ENCODE measurements at regions not wholly inside any gene's neighbourhood (a gene's known extent, or its start where the extent isn't known, plus 50 kb on each side); places are given as distances from the start of the nearest gene placed in this dataset.

DNA sequence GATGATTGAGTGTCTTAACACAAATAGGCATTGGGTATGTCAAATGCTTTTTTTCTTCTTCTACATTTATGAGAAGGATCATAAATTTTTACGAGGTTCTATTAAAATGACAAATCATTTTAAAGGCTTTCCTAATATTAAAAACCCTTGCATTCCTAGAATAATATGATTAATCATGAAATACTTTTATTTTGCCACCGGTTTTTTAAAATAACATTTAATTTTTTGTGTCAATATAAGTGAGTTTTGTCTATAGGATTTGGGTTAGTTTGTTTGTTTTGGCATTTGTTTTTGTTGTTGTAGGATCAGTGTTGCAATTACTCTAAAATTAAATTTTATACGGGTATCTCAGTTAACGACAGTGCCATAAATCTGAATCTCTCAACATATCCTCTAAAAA is 169.7 kb upstream of the STK26 start:
- DNase-seq, result no peak
- Histone ChIP-seq H2BK12ac (ENCODE audit: low read length in 2 of 2) (no peak overlapping the region), H3K79me1 (replicated peaks; ENCODE audit: low read length, poor library complexity, severe bottlenecking) (no peaks in the 10 kb centered on the region), H2BK15ac (ENCODE audit: low read depth, poor library complexity, severe bottlenecking) (no peak overlapping the region), H3K23ac (ENCODE audit: low read length in 2 of 2) (no peak overlapping the region), H3K27me3 (ENCODE audit: control insufficient read depth in 1 of 2, insufficient read depth in 1 of 2, low read length in 2 of 2) (peaks cover 0 to 52% of the 10 kb centered on the region in 2 experiments), H2AFZ (ENCODE audit: low read depth, low read length) (no peak overlapping the region), H3K4me1 (ENCODE audit: control insufficient read depth, insufficient read depth, low read depth, low read length) (no peaks in the 10 kb centered on the region), H3K9me3 (ENCODE audit: control insufficient read depth, low read length) (no peaks in the 10 kb centered on the region), H2BK5ac (ENCODE audit: low read depth, low read length, poor library complexity, severe bottlenecking) (no peak overlapping the region), H3K27ac (ENCODE audit: low read length, poor library complexity, severe bottlenecking) (no peak overlapping the region), H3K36me3 (ENCODE audit: control insufficient read depth in 1 of 2, insufficient read depth in 2 of 2, low read depth in 1 of 2, low read length in 2 of 2) (no peaks in the 10 kb centered on the region), H3K4me2 (ENCODE audit: low read length, poor library complexity, severe bottlenecking) (no peak overlapping the region), H3K4me3 (ENCODE audit: insufficient read depth in 1 of 2, low read depth in 1 of 2, low read length in 2 of 2) (no peak overlapping the region), H3K4ac (ENCODE audit: low read depth in 1 of 2, low read length in 2 of 2) (no peak overlapping the region), H2BK120ac (ENCODE audit: low read depth, low read length) (no peak overlapping the region), H3K14ac (ENCODE audit: low read length in 2 of 2) (no peak overlapping the region), H3K9ac (ENCODE audit: low read length) (no peak overlapping the region), H2AK5ac (ENCODE audit: low read length, severe bottlenecking) (no peak overlapping the region), H3K18ac (ENCODE audit: low read depth in 1 of 2, low read length in 2 of 2) (no peak overlapping the region), H4K91ac (ENCODE audit: low read length) (no peak overlapping the region), H4K8ac (ENCODE audit: low read length) (no peak overlapping the region)
- WGBS, result 80% methylated on average over 2 of the region's 4 CpGs

GRCh38 chrX:131854581-131854980 is 168.5 kb upstream of the STK26 start:
- Histone ChIP-seq H3K4ac (ENCODE audit: low read depth in 1 of 2, low read length in 2 of 2) (no peak overlapping the region), H4K8ac (ENCODE audit: low read length) (no peak overlapping the region), H3K4me3 (ENCODE audit: insufficient read depth in 1 of 2, low read depth in 1 of 2, low read length in 2 of 2) (no peak overlapping the region), H2BK120ac (ENCODE audit: low read depth, low read length) (no peak overlapping the region), H3K27ac (ENCODE audit: low read length, poor library complexity, severe bottlenecking) (no peak overlapping the region), H3K23ac (ENCODE audit: low read length in 2 of 2) (no peak overlapping the region), H3K4me1 (ENCODE audit: control insufficient read depth, insufficient read depth, low read depth, low read length) (no peaks in the 10 kb centered on the region), H4K91ac (ENCODE audit: low read length) (no peak overlapping the region), H3K14ac (ENCODE audit: low read length in 2 of 2) (no peak overlapping the region), H3K9ac (ENCODE audit: low read length) (no peak overlapping the region), H3K9me3 (ENCODE audit: control insufficient read depth, low read length) (no peaks in the 10 kb centered on the region), H3K36me3 (ENCODE audit: control insufficient read depth in 1 of 2, insufficient read depth in 2 of 2, low read depth in 1 of 2, low read length in 2 of 2) (no peaks in the 10 kb centered on the region), H2BK15ac (ENCODE audit: low read depth, poor library complexity, severe bottlenecking) (no peak overlapping the region), H2BK5ac (ENCODE audit: low read depth, low read length, poor library complexity, severe bottlenecking) (no peak overlapping the region), H3K79me1 (replicated peaks; ENCODE audit: low read length, poor library complexity, severe bottlenecking) (no peaks in the 10 kb centered on the region), H2BK12ac (ENCODE audit: low read length in 2 of 2) (no peak overlapping the region), H2AFZ (ENCODE audit: low read depth, low read length) (no peak overlapping the region), H2AK5ac (ENCODE audit: low read length, severe bottlenecking) (no peak overlapping the region), H3K4me2 (ENCODE audit: low read length, poor library complexity, severe bottlenecking) (no peak overlapping the region), H3K27me3 (ENCODE audit: control insufficient read depth in 1 of 2, insufficient read depth in 1 of 2, low read length in 2 of 2) (peaks cover 0 to 52% of the 10 kb centered on the region in 2 experiments), H3K18ac (ENCODE audit: low read depth in 1 of 2, low read length in 2 of 2) (no peak overlapping the region)
- peak; percentile 29 for DNase-seq

- 91% methylated on average over 6 of the region's 6 CpGs for WGBS
- H2BK120ac ChIP-seq (ENCODE audit: low read depth, low read length), result no peak overlapping the region
- H2AFZ ChIP-seq (ENCODE audit: low read depth, low read length), result no peak overlapping the region
- no peak overlapping the region for H2BK15ac ChIP-seq (ENCODE audit: low read depth, poor library complexity, severe bottlenecking)
- H3K4me1 ChIP-seq (ENCODE audit: control insufficient read depth, insufficient read depth, low read depth, low read length), result no peaks in the 10 kb centered on the region
- peaks cover 11% of the 10 kb centered on the region for H3K9me3 ChIP-seq (ENCODE audit: control insufficient read depth, low read length)
- no peak overlapping the region for H2BK12ac ChIP-seq (ENCODE audit: low read length in 2 of 2)
- H2BK5ac ChIP-seq (ENCODE audit: low read depth, low read length, poor library complexity, severe bottlenecking), result no peak overlapping the region
- no peak overlapping the region for H3K4me2 ChIP-seq (ENCODE audit: low read length, poor library complexity, severe bottlenecking)
- no peak overlapping the region for H4K91ac ChIP-seq (ENCODE audit: low read length)
- no peaks in the 10 kb centered on the region for H3K36me3 ChIP-seq (ENCODE audit: control insufficient read depth in 1 of 2, insufficient read depth in 2 of 2, low read depth in 1 of 2, low read length in 2 of 2)
- no peak overlapping the region for H3K23ac ChIP-seq (ENCODE audit: low read length in 2 of 2)
- H3K9ac ChIP-seq (ENCODE audit: low read length), result no peak overlapping the region
- no peak overlapping the region for H3K4ac ChIP-seq (ENCODE audit: low read depth in 1 of 2, low read length in 2 of 2)
- no peak overlapping the region for H4K8ac ChIP-seq (ENCODE audit: low read length)
- peaks cover 0 to 48% of the 10 kb centered on the region in 2 experiments for H3K27me3 ChIP-seq (ENCODE audit: control insufficient read depth in 1 of 2, insufficient read depth in 1 of 2, low read length in 2 of 2)
- H3K27ac ChIP-seq (ENCODE audit: low read length, poor library complexity, severe bottlenecking), result no peak overlapping the region
- H3K79me1 ChIP-seq (replicated peaks; ENCODE audit: low read length, poor library complexity, severe bottlenecking), result no peaks in the 10 kb centered on the region
- H3K14ac ChIP-seq (ENCODE audit: low read length in 2 of 2), result no peak overlapping the region
- H3K18ac ChIP-seq (ENCODE audit: low read depth in 1 of 2, low read length in 2 of 2), result peak overlapping the region in 1 of 2 experiments; percentile 34
- DNase-seq, result peak; percentile 5
- H3K4me3 ChIP-seq (ENCODE audit: insufficient read depth in 1 of 2, low read depth in 1 of 2, low read length in 2 of 2), result no peak overlapping the region
- H2AK5ac ChIP-seq (ENCODE audit: low read length, severe bottlenecking), result no peak overlapping the region
Measured at GRCh38 chrX:131861088-131861787, 161.9 kb upstream of the STK26 start.

GRCh38 chrX:131862321-131862720 is 160.8 kb upstream of the STK26 start:
- no peak overlapping the region for H2AFZ ChIP-seq (ENCODE audit: low read depth, low read length)
- DNase-seq, result no peak
- WGBS, result no CpG with 5 or more reads among the region's 3 CpGs
- H4K8ac ChIP-seq (ENCODE audit: low read length), result no peak overlapping the region
- H3K9me3 ChIP-seq (ENCODE audit: control insufficient read depth, low read length), result peaks cover 11% of the 10 kb centered on the region
- no peak overlapping the region for H3K23ac ChIP-seq (ENCODE audit: low read length in 2 of 2)
- no peak overlapping the region for H4K91ac ChIP-seq (ENCODE audit: low read length)
- H3K36me3 ChIP-seq (ENCODE audit: control insufficient read depth in 1 of 2, insufficient read depth in 2 of 2, low read depth in 1 of 2, low read length in 2 of 2), result no peaks in the 10 kb centered on the region
- no peak overlapping the region for H2BK120ac ChIP-seq (ENCODE audit: low read depth, low read length)
- H2BK15ac ChIP-seq (ENCODE audit: low read depth, poor library complexity, severe bottlenecking), result no peak overlapping the region
- H3K27ac ChIP-seq (ENCODE audit: low read length, poor library complexity, severe bottlenecking), result no peak overlapping the region
- no peak overlapping the region for H3K14ac ChIP-seq (ENCODE audit: low read length in 2 of 2)
- H3K79me1 ChIP-seq (replicated peaks; ENCODE audit: low read length, poor library complexity, severe bottlenecking), result no peaks in the 10 kb centered on the region
- H3K27me3 ChIP-seq (ENCODE audit: control insufficient read depth in 1 of 2, insufficient read depth in 1 of 2, low read length in 2 of 2), result peaks cover 0 to 48% of the 10 kb centered on the region in 2 experiments
- H3K4me1 ChIP-seq (ENCODE audit: control insufficient read depth, insufficient read depth, low read depth, low read length), result no peaks in the 10 kb centered on the region
- no peak overlapping the region for H2AK5ac ChIP-seq (ENCODE audit: low read length, severe bottlenecking)
- H3K4me2 ChIP-seq (ENCODE audit: low read length, poor library complexity, severe bottlenecking), result no peak overlapping the region
- no peak overlapping the region for H2BK12ac ChIP-seq (ENCODE audit: low read length in 2 of 2)
- no peak overlapping the region for H3K4ac ChIP-seq (ENCODE audit: low read depth in 1 of 2, low read length in 2 of 2)
- H3K18ac ChIP-seq (ENCODE audit: low read depth in 1 of 2, low read length in 2 of 2), result no peak overlapping the region
- no peak overlapping the region for H3K9ac ChIP-seq (ENCODE audit: low read length)
- no peak overlapping the region for H2BK5ac ChIP-seq (ENCODE audit: low read depth, low read length, poor library complexity, severe bottlenecking)
- H3K4me3 ChIP-seq (ENCODE audit: insufficient read depth in 1 of 2, low read depth in 1 of 2, low read length in 2 of 2), result no peak overlapping the region
